NCI-H1694 treated with DMSO at 0.1 percent for 48 hours (cell line): ENCODE measurements at regions not wholly inside any gene's neighbourhood (a gene's known extent, or its start where the extent isn't known, plus 50 kb on each side); places are given as distances from the start of the nearest gene placed in this dataset.

ENCODE experiments used
- DNase-seq: peaks from one replicate; lab custom pipeline; 2025; lab: John Stamatoyannopoulos, UW

- DNase-seq: no peak
Measured at GRCh38 chr6:93759190-93759589, 339.8 kb upstream of the EPHA7 start.

- DNase-seq: no peak
Measured at GRCh38 chr6:93751969-93752368, 332.6 kb upstream of the EPHA7 start.

- DNase-seq: no peak
Measured at GRCh38 chr6:93749930-93750329, 330.6 kb upstream of the EPHA7 start.

- DNase-seq: no peak
Measured at GRCh38 chr6:93749191-93749590, 329.8 kb upstream of the EPHA7 start.

- DNase-seq: no peak
Measured at GRCh38 chr6:93746892-93747291, 327.5 kb upstream of the EPHA7 start.

GRCh38 chr6:93745306-93745705, 325.9 kb upstream of the EPHA7 start:
- DNase-seq: no peak

- DNase-seq: no peak
Measured at GRCh38 chr6:93735099-93735498, 315.7 kb upstream of the EPHA7 start.

- DNase-seq: no peak
Measured at GRCh38 chr6:93731306-93731705, 311.9 kb upstream of the EPHA7 start.

GRCh38 chr6:93728150-93728549, 308.8 kb upstream of the EPHA7 start:
- no peak for DNase-seq

GRCh38 chr6:93727447-93727846, 308.1 kb upstream of the EPHA7 start:
- DNase-seq: no peak

- peak; percentile 4 for DNase-seq
Measured at GRCh38 chr6:93721386-93722048, 302.2 kb upstream of the EPHA7 start.

GRCh38 chr6:93713974-93714373, 294.6 kb upstream of the EPHA7 start:
- DNase-seq: no peak

GRCh38 chr6:93703431-93703830, 284.1 kb upstream of the EPHA7 start:
- DNase-seq: no peak

- DNase-seq: no peak
Measured at GRCh38 chr6:93701526-93701925, 282.2 kb upstream of the EPHA7 start.

- DNase-seq: no peak
Measured at GRCh38 chr6:93685494-93685893, 266.1 kb upstream of the EPHA7 start.

- DNase-seq: no peak
Measured at GRCh38 chr6:93684339-93684738, 265.0 kb upstream of the EPHA7 start.

GRCh38 chr6:93679836-93680235, 260.5 kb upstream of the EPHA7 start:
- no peak for DNase-seq

- DNase-seq: no peak
Measured at GRCh38 chr6:93678841-93679454, 259.6 kb upstream of the EPHA7 start.

GRCh38 chr6:93677264-93677965, 258.1 kb upstream of the EPHA7 start:
- no peak for DNase-seq

GRCh38 chr6:93676581-93676980, 257.2 kb upstream of the EPHA7 start:
- no peak for DNase-seq

GRCh38 chr6:93675856-93676417, 256.6 kb upstream of the EPHA7 start:
- no peak for DNase-seq

- no peak for DNase-seq
Measured at GRCh38 chr6:93663111-93663510, 243.8 kb upstream of the EPHA7 start.

- no peak for DNase-seq
Measured at GRCh38 chr6:93654548-93654947, 235.2 kb upstream of the EPHA7 start.
